ENCODE measurements at regions not wholly inside any gene's neighbourhood (a gene's known extent, or its start where the extent isn't known, plus 50 kb on each side); places are given as distances from the start of the nearest gene placed in this dataset.

DNA sequence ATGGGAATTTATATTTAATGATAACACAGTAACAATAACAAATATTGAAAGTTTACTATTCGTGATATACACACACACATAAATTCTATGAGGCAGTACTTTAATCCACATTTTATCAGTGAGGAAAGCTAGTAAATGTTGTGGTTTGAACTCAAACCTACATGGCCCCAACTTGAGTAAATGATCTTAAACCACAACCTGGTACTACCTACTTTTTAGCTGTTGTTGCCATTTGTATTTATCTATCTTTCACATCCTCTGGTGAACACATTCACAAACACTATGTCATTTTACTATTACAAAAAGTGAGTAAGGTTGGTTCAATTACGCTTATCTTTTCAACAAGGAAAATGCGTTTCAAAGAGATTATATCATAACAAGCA, 186.1 kb downstream of the SMC2 start:
- TF ChIP-seq, protein P1, sequence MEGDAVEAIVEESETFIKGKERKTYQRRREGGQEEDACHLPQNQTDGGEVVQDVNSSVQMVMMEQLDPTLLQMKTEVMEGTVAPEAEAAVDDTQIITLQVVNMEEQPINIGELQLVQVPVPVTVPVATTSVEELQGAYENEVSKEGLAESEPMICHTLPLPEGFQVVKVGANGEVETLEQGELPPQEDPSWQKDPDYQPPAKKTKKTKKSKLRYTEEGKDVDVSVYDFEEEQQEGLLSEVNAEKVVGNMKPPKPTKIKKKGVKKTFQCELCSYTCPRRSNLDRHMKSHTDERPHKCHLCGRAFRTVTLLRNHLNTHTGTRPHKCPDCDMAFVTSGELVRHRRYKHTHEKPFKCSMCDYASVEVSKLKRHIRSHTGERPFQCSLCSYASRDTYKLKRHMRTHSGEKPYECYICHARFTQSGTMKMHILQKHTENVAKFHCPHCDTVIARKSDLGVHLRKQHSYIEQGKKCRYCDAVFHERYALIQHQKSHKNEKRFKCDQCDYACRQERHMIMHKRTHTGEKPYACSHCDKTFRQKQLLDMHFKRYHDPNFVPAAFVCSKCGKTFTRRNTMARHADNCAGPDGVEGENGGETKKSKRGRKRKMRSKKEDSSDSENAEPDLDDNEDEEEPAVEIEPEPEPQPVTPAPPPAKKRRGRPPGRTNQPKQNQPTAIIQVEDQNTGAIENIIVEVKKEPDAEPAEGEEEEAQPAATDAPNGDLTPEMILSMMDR (IDR thresholded peaks at IDR 0.05), result no peak
- TF ChIP-seq POLR2A (IDR thresholded peaks at IDR 0.05), result no peak
- Histone ChIP-seq H3K9me3 (no peaks in the 10 kb centered on the region), H3K4me1 (no peaks in the 10 kb centered on the region), H3K36me3 (ENCODE audit: low read depth, missing control alignments) (no peaks in the 10 kb centered on the region), H3K4me3 (no peak overlapping the region), H3K27ac (no peak overlapping the region), H3K27me3 (no peaks in the 10 kb centered on the region)
- no peak for DNase-seq
- WGBS, 2 donors, result 71 to 78% methylated on average over 3 of the region's 3 CpGs
- intact Hi-C loops (cut with DNase I; ENCODE audit: low total_unique reads), result no loop called here

- 72 to 78% methylated on average over 1 of the region's 1 CpG for WGBS, 2 donors
- intact Hi-C loops (cut with DNase I; ENCODE audit: low total_unique reads), result no loop called here
- H3K27me3 ChIP-seq, result no peaks in the 10 kb centered on the region
- H3K9me3 ChIP-seq, result no peaks in the 10 kb centered on the region
- H3K4me1 ChIP-seq, result no peaks in the 10 kb centered on the region
- DNase-seq, result no peak
- no peak overlapping the region for H3K27ac ChIP-seq
- TF ChIP-seq, protein P1 (IDR thresholded peaks at IDR 0.05), result no peak
- TF ChIP-seq POLR2A (IDR thresholded peaks at IDR 0.05), result no peak
- H3K4me3 ChIP-seq, result no peak overlapping the region
- H3K36me3 ChIP-seq (ENCODE audit: low read depth, missing control alignments), result no peaks in the 10 kb centered on the region
These were observed 186.6 kb downstream of the SMC2 start for GRCh38 chr9:104280711-104281110.

DNA sequence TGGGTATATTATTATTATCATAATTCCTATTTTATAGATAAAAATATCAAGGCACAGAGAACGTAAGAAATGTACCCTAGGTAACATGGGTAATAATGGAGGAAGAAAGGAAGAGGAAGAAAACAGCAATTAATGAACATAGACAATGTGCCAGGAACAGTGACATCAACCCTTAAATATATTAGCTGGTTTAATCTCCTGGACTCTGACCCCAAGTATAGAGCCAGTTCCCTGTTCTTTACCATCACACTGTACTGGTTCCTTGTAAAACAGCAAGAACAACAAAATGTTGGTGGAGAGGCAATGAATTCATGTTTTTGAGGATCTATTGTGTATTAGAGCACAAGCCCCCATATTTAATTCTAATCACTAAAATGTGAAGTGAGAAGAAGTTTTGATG, 192.1 kb downstream of the SMC2 start:
- Histone ChIP-seq H3K27me3 (no peaks in the 10 kb centered on the region), H3K4me3 (no peak overlapping the region), H3K36me3 (ENCODE audit: low read depth, missing control alignments) (no peaks in the 10 kb centered on the region), H3K4me1 (no peaks in the 10 kb centered on the region), H3K27ac (no peak overlapping the region), H3K9me3 (no peaks in the 10 kb centered on the region)
- intact Hi-C loops (cut with DNase I; ENCODE audit: low total_unique reads), result no loop called here
- TF ChIP-seq POLR2A (IDR thresholded peaks at IDR 0.05), result no peak
- TF ChIP-seq, protein P1 (IDR thresholded peaks at IDR 0.05), result no peak
- no peak for DNase-seq
- WGBS, 2 donors, result 82 to 87% methylated on average over 1 of the region's 1 CpG

GRCh38 chr9:104286799-104287198, 192.7 kb downstream of the SMC2 start:
- Histone ChIP-seq H3K9me3 (no peaks in the 10 kb centered on the region), H3K27ac (no peak overlapping the region), H3K4me1 (no peaks in the 10 kb centered on the region), H3K4me3 (no peak overlapping the region), H3K27me3 (no peaks in the 10 kb centered on the region), H3K36me3 (ENCODE audit: low read depth, missing control alignments) (no peaks in the 10 kb centered on the region)
- DNase-seq, result no peak
- intact Hi-C loops (cut with DNase I; ENCODE audit: low total_unique reads), result no loop called here
- 73 to 77% methylated on average over 2 of the region's 2 CpGs for WGBS, 2 donors
- TF ChIP-seq, protein P1 (IDR thresholded peaks at IDR 0.05), result no peak
- no peak for TF ChIP-seq POLR2A (IDR thresholded peaks at IDR 0.05)

- no peak for DNase-seq
- TF ChIP-seq, protein P1 (IDR thresholded peaks at IDR 0.05), result no peak
- no peak for TF ChIP-seq POLR2A (IDR thresholded peaks at IDR 0.05)
- 94% methylated on average over 5 of the region's 5 CpGs for WGBS, 2 donors
These were observed 193.3 kb downstream of the SMC2 start for GRCh38 chr9:104287253-104287878.

More at GRCh38 chr9:104287253-104287878, 193.3 kb downstream of the SMC2 start:
- no peaks in the 10 kb centered on the region for H3K9me3 ChIP-seq
- no peak overlapping the region for H3K4me3 ChIP-seq
- no peak overlapping the region for H3K27ac ChIP-seq
- no peaks in the 10 kb centered on the region for H3K4me1 ChIP-seq
- H3K27me3 ChIP-seq, result no peaks in the 10 kb centered on the region
- intact Hi-C loops (cut with DNase I; ENCODE audit: low total_unique reads), result no loop called here
- H3K36me3 ChIP-seq (ENCODE audit: low read depth, missing control alignments), result no peaks in the 10 kb centered on the region

Data from testis (tissue), 2 donors.